Mesenchymal stem cell (in vitro differentiated cells and primary cell): ENCODE measurements at regions not wholly inside any gene's neighbourhood (a gene's known extent, or its start where the extent isn't known, plus 50 kb on each side); places are given as distances from the start of the nearest gene placed in this dataset.

Experiments used
- DNase-seq: peaks from one replicate; pipeline ENCODE4 v3.0.0-alpha.2; 2013
- H2AFZ ChIP-seq: one replicate; pipeline ENCODE4 v1.6.1; 2013; ENCODE audit warnings: low read depth, mild to moderate bottlenecking, control low read depth, inconsistent platforms, low read length, moderate library complexity
- H2AK5ac ChIP-seq: 2 replicates; pipeline ENCODE4 v1.6.1; 2013; ENCODE audit warnings: low read length, moderate library complexity, mild to moderate bottlenecking, inconsistent platforms; ENCODE audit not compliant: severe bottlenecking
- H2BK120ac ChIP-seq: one replicate; pipeline ENCODE4 v1.6.1; 2013; ENCODE audit warnings: low read depth, mild to moderate bottlenecking, inconsistent platforms, low read length, moderate library complexity
- H2BK12ac ChIP-seq, 2 experiments: one replicate each; pipeline ENCODE4 v1.6.1; 2013; ENCODE audit warnings: inconsistent platforms in 2 of 2, low read length in 2 of 2, mild to moderate bottlenecking in 2 of 2, moderate library complexity in 2 of 2, control low read depth in 1 of 2
- H2BK15ac ChIP-seq: one replicate; pipeline ENCODE4 v1.6.1; 2013; ENCODE audit warnings: mild to moderate bottlenecking, low read depth, inconsistent platforms; ENCODE audit not compliant: poor library complexity, severe bottlenecking
- H2BK5ac ChIP-seq: 2 replicates; pipeline ENCODE4 v1.6.1; 2013; ENCODE audit warnings: low read depth, mild to moderate bottlenecking, low read length, control low read depth, inconsistent platforms; ENCODE audit not compliant: poor library complexity, severe bottlenecking
- H3K14ac ChIP-seq, 2 experiments: one replicate each; pipeline ENCODE4 v1.6.1; 2013; ENCODE audit warnings: inconsistent platforms in 2 of 2, low read length in 2 of 2, control low read depth in 1 of 2, mild to moderate bottlenecking in 1 of 2, moderate library complexity in 1 of 2
- H3K18ac ChIP-seq, 2 experiments: one replicate each; pipeline ENCODE4 v1.6.1; 2013; ENCODE audit warnings: inconsistent platforms in 2 of 2, low read length in 2 of 2, control low read depth in 1 of 2, low read depth in 1 of 2, mild to moderate bottlenecking in 1 of 2
- H3K23ac ChIP-seq, 2 experiments: one replicate each; pipeline ENCODE4 v1.6.1; 2013; ENCODE audit warnings: inconsistent platforms in 2 of 2, low read length in 2 of 2, mild to moderate bottlenecking in 2 of 2, moderate library complexity in 2 of 2, control low read depth in 1 of 2
- H3K27ac ChIP-seq: 2 replicates; pipeline ENCODE4 v1.5.1; 2013; ENCODE audit warnings: mild to moderate bottlenecking, moderate library complexity, low read length, control low read depth, inconsistent platforms; ENCODE audit not compliant: poor library complexity, severe bottlenecking
- H3K27me3 ChIP-seq, 2 experiments: 2 replicates each; pipeline versions ENCODE4 v1.6.1 to v1.7.0; 2013; ENCODE audit warnings: low read length in 2 of 2, mild to moderate bottlenecking in 2 of 2, moderate library complexity in 2 of 2, control low read depth in 1 of 2, inconsistent platforms in 1 of 2; ENCODE audit not compliant: control insufficient read depth in 1 of 2, insufficient read depth in 1 of 2
- H3K36me3 ChIP-seq, 2 experiments: 2 replicates each; pipeline versions ENCODE4 v1.6.1 to v1.7.0; 2013; ENCODE audit warnings: low read length in 2 of 2, control low read depth in 1 of 2, inconsistent platforms in 1 of 2, low read depth in 1 of 2, mild to moderate bottlenecking in 1 of 2; ENCODE audit not compliant: insufficient read depth in 2 of 2, control insufficient read depth in 1 of 2
- H3K4ac ChIP-seq, 2 experiments: one replicate each; pipeline ENCODE4 v1.6.1; 2013; ENCODE audit warnings: inconsistent platforms in 2 of 2, low read length in 2 of 2, mild to moderate bottlenecking in 2 of 2, moderate library complexity in 2 of 2, control low read depth in 1 of 2, low read depth in 1 of 2
- H3K4me1 ChIP-seq: 2 replicates; pipeline ENCODE4 v1.6.1; 2013; ENCODE audit warnings: low read depth, low read length, control low read depth; ENCODE audit not compliant: control insufficient read depth, insufficient read depth
- H3K4me2 ChIP-seq: 2 replicates; pipeline ENCODE4 v1.6.1; 2013; ENCODE audit warnings: low read length, mild to moderate bottlenecking, inconsistent platforms; ENCODE audit not compliant: poor library complexity, severe bottlenecking
- H3K4me3 ChIP-seq, 2 experiments: 2 replicates each; pipeline versions ENCODE4 v1.5.1 to v1.7.0; 2013; ENCODE audit warnings: low read length in 2 of 2, mild to moderate bottlenecking in 2 of 2, control low read depth in 1 of 2, low read depth in 1 of 2; ENCODE audit not compliant: insufficient read depth in 1 of 2
- H3K79me1 ChIP-seq: replicated peaks from 2 replicates; pipeline ENCODE4 v1.6.1; 2013; ENCODE audit warnings: mild to moderate bottlenecking, control low read depth, low read length, inconsistent platforms; ENCODE audit not compliant: poor library complexity, severe bottlenecking
- H3K9ac ChIP-seq: 2 replicates; pipeline ENCODE4 v1.7.0; 2013; ENCODE audit warnings: mild to moderate bottlenecking, low read length, moderate library complexity
- H3K9me3 ChIP-seq: 2 replicates; pipeline ENCODE4 v1.7.0; 2013; ENCODE audit warnings: mild to moderate bottlenecking, low read length; ENCODE audit not compliant: control insufficient read depth
- H4K8ac ChIP-seq: one replicate; pipeline ENCODE4 v1.6.1; 2013; ENCODE audit warnings: inconsistent platforms, mild to moderate bottlenecking, low read length, moderate library complexity
- H4K91ac ChIP-seq: one replicate; pipeline ENCODE4 v1.6.1; 2013; ENCODE audit warnings: mild to moderate bottlenecking, low read length, inconsistent platforms
- WGBS: methylation state at CpG from one replicate; pipeline ENCODE4 v1.1.7; 2013; ENCODE audit warnings: mixed read lengths; 5-methylcytosine and 5-hydroxymethylcytosine counted together

- Histone ChIP-seq H3K27me3 (peaks cover 0 to 3% of the 10 kb centered on the region in 2 experiments), H3K18ac (no peak overlapping the region), H3K79me1 (no peaks in the 10 kb centered on the region), H3K9ac (no peak overlapping the region), H2AK5ac (no peak overlapping the region), H3K23ac (no peak overlapping the region), H3K4me1 (no peaks in the 10 kb centered on the region), H2AFZ (no peak overlapping the region), H2BK5ac (no peak overlapping the region), H2BK120ac (no peak overlapping the region), H3K9me3 (peaks cover 3% of the 10 kb centered on the region), H3K4ac (no peak overlapping the region), H4K8ac (no peak overlapping the region), H3K14ac (no peak overlapping the region), H4K91ac (no peak overlapping the region), H2BK15ac (no peak overlapping the region), H3K27ac (no peak overlapping the region), H3K4me2 (no peak overlapping the region), H2BK12ac (no peak overlapping the region), H3K36me3 (no peaks in the 10 kb centered on the region), H3K4me3 (no peak overlapping the region)
- WGBS: no CpG with 5 or more reads among the region's 2 CpGs
- DNase-seq: no peak
Measured at GRCh38 chr18:47615043-47615442, 315.4 kb downstream of the SMAD2 start.

- no peak overlapping the region for H3K23ac ChIP-seq
- no peaks in the 10 kb centered on the region for H3K36me3 ChIP-seq
- H2AK5ac ChIP-seq: no peak overlapping the region
- no peak overlapping the region for H2BK15ac ChIP-seq
- no peak overlapping the region for H3K18ac ChIP-seq
- no peak overlapping the region for H3K4me3 ChIP-seq
- H2BK5ac ChIP-seq: no peak overlapping the region
- no peak for DNase-seq
- no peak overlapping the region for H4K8ac ChIP-seq
- no peak overlapping the region for H4K91ac ChIP-seq
- H3K14ac ChIP-seq: no peak overlapping the region
- H3K79me1 ChIP-seq: no peaks in the 10 kb centered on the region
- H2AFZ ChIP-seq: no peak overlapping the region
- no peak overlapping the region for H2BK120ac ChIP-seq
- H3K4ac ChIP-seq: no peak overlapping the region
- H3K4me2 ChIP-seq: no peak overlapping the region
- no peak overlapping the region for H2BK12ac ChIP-seq
- peaks cover 3% of the 10 kb centered on the region for H3K9me3 ChIP-seq
- no peak overlapping the region for H3K9ac ChIP-seq
- peaks cover 0 to 3% of the 10 kb centered on the region in 2 experiments for H3K27me3 ChIP-seq
- H3K27ac ChIP-seq: no peak overlapping the region
- H3K4me1 ChIP-seq: no peaks in the 10 kb centered on the region
Measured at GRCh38 chr18:47613929-47614328, 316.5 kb downstream of the SMAD2 start.

DNA sequence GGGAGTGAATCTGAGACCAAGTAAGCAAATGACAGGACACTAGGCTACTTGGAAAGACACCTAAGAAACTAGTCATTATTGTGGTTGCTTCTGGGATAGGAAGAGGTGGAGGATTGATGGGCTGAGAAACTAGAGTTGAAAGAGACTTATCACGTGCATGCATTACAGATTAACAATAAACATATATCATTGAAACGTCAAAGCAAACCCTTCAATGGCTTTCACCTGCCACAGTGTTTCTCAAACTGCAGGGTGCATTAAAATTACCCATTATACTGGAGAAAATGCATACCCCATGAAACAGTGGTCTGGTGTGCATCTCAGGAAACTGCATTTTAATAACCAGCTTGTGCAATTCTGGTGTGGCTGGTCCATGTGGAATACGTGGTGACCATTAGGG is 318.8 kb downstream of the SMAD2 start:
- Histone ChIP-seq H2AFZ (no peak overlapping the region), H2BK12ac (no peak overlapping the region), H3K14ac (no peak overlapping the region), H3K27ac (no peak overlapping the region), H2BK5ac (no peak overlapping the region), H2BK120ac (no peak overlapping the region), H3K27me3 (peaks cover 0 to 3% of the 10 kb centered on the region in 2 experiments), H3K36me3 (no peaks in the 10 kb centered on the region), H3K23ac (no peak overlapping the region), H3K4me1 (no peaks in the 10 kb centered on the region), H3K9ac (no peak overlapping the region), H3K4me3 (no peak overlapping the region), H2AK5ac (no peak overlapping the region), H3K18ac (no peak overlapping the region), H3K9me3 (peaks cover 5% of the 10 kb centered on the region), H3K4ac (no peak overlapping the region), H2BK15ac (no peak overlapping the region), H4K91ac (no peak overlapping the region), H4K8ac (no peak overlapping the region), H3K4me2 (no peak overlapping the region), H3K79me1 (no peaks in the 10 kb centered on the region)
- WGBS: 50% methylated on average over 3 of the region's 3 CpGs
- no peak for DNase-seq

DNA sequence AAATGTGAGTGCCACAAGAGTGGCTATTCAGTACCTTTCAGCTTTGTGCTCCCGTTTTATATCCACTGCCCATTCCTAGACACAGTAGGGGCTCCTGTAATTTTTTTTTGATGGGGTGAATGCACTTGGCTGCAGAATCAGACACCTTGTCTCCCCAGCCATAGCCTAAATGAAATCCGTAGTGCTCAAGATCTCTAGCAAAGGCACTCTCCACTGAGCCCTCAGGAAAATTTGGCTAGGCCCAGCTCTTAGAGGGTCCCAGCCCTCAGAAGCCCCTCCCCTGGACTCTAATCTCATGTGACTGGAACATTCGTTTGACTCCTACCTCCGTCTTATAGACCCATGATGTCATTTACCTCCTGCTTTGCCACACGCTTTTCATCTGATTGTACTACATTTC is 323.9 kb downstream of the SMAD2 start:
- Histone ChIP-seq H3K14ac (no peak overlapping the region), H3K27ac (no peak overlapping the region), H3K79me1 (no peaks in the 10 kb centered on the region), H3K18ac (no peak overlapping the region), H2BK5ac (no peak overlapping the region), H2BK12ac (no peak overlapping the region), H3K36me3 (no peaks in the 10 kb centered on the region), H3K9me3 (peaks cover 5% of the 10 kb centered on the region), H3K27me3 (peaks cover 0 to 4% of the 10 kb centered on the region in 2 experiments), H2BK15ac (no peak overlapping the region), H4K91ac (no peak overlapping the region), H3K4me3 (no peak overlapping the region), H3K4me2 (no peak overlapping the region), H3K4me1 (no peaks in the 10 kb centered on the region), H4K8ac (no peak overlapping the region), H3K4ac (no peak overlapping the region), H3K23ac (no peak overlapping the region), H2AK5ac (no peak overlapping the region), H2AFZ (no peak overlapping the region), H2BK120ac (no peak overlapping the region), H3K9ac (no peak overlapping the region)
- WGBS: 63% methylated on average over 5 of the region's 5 CpGs
- no peak for DNase-seq
